GM18511 (cell line): ENCODE measurements at regions not wholly inside any gene's neighbourhood (a gene's known extent, or its start where the extent isn't known, plus 50 kb on each side); places are given as distances from the start of the nearest gene placed in this dataset.
"Not testable (repeated sequence)": the region's sequence is repeated elsewhere in the genome, so short reads cannot be mapped to it uniquely, and the experiment has no call there.

ENCODE experiments used
- ATAC-seq: cut with Tn5 transposase; IDR thresholded peaks from one replicate; pipeline ENCODE4 v1.9.1; 2021; ENCODE audit warnings: mild to moderate bottlenecking, moderate library complexity; ENCODE audit not compliant: unreplicated experiment

DNA sequence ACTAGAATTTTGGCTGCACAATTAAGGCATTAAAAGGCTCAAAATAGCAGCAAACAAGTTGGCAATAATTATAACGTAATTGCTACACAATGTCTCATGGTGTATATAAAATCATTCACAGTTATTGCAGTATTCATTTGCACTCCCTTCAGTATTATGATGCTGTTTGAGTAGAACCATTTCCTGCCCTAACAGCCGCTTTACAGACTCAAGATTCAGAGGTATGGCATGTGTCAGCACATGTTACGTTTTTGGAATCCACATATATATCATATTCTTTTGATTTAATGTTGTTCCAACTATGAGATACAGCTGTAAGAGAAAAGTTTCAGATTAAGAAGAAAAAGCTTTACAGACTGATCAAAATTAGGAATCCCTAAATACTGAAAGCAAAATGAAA, 56.3 kb upstream of the NCKAP5 start:
- ATAC-seq: no peak

DNA sequence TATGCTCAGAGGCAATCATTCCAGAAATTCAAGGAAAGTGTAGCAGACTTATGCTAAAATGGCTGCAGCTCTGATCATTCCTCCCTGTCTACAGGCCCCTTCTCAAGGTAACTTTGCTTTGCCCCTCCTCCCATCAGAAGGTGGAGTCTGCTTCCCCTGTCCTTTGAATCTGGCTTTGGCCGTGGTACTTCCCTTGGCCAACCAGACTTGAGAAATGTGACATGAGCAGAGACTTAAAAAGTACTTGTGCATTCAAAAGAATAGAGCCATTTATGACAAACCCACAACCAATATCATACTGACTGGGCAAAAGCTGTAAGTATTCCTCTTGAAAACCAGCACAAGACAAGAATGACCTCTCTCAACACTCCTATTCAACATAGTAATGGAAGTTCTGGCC, 59.5 kb upstream of the NCKAP5 start:
- no peak for ATAC-seq

DNA sequence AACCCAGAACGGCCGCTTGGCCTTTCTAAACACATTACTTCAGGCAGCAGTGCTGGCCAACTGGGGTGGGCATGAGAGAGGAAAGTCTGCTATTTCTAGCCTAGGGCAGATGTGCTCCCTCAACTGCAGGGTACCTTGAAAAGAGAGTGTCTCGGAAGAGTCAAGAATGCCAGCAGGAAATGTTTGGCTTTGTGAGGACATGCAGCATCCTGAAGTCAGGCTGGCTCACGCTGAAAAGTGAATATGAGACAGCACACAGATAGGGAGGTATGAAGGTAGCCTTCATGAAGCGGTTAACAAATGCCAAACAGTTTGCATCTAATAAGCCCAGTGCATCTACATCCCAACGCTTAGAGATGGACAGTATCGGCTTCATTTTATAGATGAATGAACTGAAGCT, 65.0 kb upstream of the NCKAP5 start:
- no peak for ATAC-seq

DNA sequence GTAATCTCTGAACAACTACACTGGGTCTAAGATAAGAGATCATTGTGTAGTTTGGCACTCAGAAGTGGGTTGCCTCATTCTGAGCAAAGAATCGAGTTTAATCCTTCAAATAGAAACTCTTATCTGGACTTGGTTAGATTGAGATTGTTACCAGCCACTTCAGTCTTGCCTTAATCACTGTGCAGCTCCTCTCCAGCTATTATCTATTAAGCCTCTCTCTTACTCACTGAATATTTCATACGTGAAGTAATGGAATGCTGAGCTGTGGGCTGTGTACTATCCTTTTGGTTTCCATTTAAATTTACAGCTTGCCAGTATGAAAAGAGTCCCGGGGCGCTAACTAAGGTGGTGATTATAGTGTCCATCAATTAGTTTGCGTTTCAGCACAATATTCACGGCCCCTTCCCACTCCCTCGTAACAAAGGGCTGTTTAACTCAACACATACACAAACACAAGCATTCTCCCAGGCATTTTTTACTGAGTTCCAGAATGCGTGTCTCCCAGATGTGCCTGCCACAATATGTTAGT, 65.7 kb upstream of the NCKAP5 start:
- ATAC-seq: no peak

DNA sequence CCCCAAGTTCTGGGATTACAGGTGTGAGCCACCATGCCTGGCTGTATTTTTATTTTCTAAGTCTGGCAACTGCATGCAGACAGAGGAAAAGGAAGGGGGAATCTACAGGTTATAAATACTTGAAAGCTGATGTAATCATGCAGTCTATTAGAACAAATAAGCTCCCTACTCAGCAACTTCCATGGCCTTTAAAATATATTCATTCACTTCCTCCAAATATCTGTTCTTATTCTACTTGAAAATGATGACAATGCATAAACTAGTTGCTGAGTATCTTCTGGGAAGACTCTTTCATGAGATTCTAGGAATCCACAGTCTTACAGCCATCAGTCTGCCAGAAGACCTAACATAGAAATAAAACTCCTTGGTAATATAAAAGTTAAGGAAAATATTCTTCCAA, 66.9 kb upstream of the NCKAP5 start:
- ATAC-seq: no peak

DNA sequence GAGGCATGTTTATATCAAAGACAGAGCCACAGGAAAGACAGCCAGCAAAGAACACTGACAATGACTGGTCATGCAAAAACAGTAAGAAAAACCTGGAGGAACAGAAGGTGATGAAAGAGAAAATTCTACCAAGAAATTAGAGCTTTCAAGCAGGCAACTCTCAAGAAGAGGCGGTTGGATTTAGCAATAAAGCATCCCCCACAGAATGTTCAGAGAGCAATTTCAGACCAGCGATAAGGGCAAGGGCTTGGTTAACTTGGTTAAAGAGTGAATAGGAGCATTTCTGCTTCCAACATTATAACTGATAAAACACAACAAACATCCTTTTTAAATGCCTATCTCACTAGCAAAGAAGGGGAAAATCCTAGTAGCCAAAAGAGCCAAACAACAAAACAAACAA, 68.0 kb upstream of the NCKAP5 start:
- no peak for ATAC-seq

DNA sequence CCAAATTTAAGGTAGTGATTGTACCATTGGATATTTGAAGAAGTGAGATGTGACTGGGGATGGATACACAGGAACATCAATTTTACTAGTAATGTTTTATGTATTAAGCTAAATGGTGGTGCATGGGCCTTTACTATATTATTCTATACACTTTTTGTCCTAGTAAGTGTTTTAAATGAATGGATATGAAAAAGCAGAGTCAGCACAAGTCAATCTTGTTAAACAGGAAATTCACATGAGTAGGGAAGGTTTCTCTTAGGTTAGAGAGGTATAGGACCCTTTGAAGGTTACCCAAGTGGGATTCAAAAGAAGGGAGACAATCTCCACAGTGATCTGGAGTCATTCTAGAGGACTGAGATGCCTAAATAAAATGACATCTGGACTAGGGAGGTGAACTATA, 71.8 kb upstream of the NCKAP5 start:
- ATAC-seq: no peak

DNA sequence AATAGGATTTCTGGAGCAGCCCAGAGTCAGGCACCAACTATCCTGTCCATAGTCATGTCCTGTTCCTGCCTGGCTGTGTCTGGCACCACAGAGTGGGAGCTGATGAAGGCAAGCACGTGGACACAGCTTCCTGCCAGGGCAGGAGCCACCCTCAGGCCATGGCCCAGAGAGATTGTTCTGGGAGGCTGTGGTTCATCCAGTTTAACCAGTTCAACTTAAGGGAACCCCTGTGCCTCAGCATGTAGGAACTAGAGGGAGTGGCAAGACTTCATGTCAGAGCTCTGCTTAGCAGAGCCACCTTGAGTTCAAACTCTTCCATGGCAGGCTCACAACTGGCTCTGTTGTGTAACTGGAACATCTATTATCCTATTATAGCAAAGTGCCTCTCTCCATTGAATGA, 73.2 kb upstream of the NCKAP5 start:
- no peak for ATAC-seq

DNA sequence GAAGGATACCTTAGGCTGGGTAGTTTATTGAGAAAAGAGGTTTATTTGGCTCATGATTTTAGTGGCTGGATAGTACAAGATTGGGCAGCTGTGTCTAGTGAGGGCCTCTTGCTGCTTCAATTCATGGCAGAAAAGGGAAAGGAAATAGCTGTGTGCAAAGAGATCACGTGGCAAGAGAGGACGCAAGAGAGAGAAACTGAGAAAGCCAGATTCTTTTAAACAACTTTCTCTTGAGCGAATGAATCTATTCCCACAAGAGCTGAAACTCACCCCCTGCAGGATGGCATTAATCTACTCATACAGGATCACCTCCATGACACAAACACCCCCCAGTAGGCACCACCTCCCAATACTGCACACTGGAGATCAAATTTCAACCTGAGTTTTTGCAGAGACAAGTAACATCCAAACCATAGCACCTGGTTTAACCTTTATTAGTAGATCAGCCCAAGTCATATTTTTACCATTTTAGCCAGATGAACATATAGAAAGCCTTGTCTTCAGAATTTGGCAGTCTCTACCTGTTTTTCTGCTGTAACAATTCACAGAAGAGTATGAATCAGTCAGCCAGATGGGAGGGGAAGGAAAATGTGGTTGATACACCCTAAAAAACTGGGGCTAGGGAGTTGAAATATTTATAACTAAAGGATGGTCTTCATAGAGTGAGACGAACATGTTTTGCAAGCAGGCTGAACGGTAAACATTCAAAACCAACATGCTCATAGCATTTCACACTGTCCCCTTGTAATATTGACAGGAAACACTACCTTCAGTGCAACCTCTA, 73.9 kb upstream of the NCKAP5 start:
- no peak for ATAC-seq

DNA sequence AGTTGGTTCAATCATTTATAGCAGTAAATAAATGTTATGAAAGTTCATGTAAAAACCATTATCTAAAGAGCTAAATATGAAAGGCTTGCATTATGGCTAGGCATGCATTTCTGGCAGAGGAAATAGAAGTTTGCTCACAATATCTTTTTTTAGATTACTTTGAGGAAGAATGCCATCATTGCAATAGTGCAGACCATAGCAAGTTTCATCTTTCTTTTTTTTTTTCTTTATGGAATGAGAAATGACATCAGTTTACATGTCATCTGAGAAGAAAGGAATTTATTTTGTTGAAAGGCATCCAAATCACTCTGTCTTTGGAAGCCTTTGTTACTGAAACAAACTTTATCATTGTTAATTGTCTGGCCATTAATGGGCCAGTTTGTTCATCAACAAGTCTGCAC, 74.5 kb upstream of the NCKAP5 start:
- no peak for ATAC-seq

DNA sequence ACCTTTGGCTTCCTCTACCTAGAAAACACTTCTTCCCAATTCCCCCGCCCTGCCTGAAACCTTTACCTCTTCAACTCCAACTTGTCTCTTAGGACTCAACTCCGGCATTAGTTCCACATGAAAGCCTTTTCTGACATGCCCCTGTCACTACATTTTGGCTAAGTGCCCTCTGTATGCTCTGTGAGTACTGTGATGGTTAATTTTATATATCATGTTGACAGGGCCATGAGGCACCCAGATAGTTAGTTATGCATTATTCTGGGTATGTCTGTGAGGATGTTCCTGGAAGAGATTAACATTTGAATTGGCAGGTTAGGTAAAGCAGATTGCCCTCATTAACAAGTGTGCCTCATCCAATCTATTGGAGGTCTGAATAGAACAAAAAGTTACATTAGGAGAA, 75.6 kb upstream of the NCKAP5 start:
- ATAC-seq: no peak

DNA sequence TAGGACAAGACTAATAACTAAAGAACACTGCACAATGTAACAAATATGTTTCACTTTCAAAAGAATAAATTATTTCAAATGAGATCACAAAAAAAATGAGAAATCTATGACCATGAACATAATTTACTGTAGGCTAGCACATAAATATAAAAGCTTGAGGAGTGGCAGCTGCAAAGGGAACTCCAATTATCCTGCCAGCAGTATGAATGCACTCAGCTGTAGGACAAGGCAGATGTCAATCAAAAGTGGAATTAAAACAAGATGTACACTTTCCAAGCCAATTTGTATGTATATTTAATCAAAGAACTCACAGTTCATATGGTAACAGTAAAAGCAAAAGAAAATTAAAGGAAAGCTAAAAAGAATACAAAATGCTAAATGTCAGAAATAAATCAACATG, 76.6 kb upstream of the NCKAP5 start:
- ATAC-seq: no peak

DNA sequence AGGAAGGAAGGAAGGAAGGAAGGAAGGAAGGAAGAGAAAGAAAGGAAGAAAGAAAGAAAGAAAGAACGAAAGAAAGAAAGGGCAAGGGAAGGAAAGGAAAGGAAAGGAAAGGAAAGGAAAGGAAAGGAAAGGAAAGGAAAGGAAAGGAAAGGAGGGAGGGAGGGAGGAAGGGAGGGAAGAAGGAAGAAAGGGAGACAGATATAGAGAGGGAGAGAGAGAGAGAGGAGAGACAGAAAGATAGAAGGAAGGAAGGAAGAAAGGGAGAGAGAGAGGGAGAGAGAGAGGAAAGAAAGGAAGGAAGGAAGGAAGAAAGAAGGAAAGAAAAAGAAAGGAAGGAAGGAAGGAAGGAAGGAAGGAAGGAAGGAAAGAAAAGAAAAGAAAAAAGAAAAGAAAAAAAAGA, 79.1 kb upstream of the NCKAP5 start:
- ATAC-seq: not testable (repeated sequence)

DNA sequence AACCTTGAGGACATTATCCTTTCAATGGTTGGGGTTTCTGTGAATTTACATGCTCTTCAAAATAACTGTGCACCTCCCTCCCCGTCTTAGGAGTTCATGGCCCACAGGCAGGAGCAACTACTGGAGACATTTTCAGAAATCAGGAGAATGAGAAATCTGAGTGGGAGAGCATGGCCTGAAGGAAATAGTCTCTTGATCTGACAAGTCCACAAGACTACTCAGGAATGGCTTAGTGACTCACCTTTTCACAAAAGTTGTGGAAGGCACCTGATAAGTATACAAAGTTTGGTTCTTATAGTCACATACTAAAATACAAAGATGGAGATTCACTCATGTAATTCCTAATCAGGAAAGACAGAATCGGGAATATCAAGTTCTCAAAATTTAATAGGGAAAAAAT, 83.6 kb upstream of the NCKAP5 start:
- no peak for ATAC-seq

DNA sequence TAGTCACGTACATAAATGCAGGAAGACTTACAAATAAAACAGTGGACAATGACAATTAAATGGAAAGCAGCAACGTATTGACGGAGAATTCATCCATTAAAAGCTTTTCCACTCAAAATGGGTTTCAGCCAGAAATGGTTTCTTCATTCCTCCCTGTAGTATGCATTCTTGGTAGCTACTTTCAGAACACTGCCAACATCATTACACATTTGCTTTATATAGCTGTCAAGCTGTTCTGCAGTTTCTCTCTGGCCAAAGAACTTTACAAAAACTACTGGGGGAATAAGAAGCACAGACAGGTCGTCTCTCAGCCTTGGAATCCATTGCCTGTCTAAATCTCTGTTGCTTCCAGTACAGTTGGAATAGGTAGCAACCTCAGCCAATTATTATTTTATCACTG, 84.1 kb upstream of the NCKAP5 start:
- ATAC-seq: no peak

DNA sequence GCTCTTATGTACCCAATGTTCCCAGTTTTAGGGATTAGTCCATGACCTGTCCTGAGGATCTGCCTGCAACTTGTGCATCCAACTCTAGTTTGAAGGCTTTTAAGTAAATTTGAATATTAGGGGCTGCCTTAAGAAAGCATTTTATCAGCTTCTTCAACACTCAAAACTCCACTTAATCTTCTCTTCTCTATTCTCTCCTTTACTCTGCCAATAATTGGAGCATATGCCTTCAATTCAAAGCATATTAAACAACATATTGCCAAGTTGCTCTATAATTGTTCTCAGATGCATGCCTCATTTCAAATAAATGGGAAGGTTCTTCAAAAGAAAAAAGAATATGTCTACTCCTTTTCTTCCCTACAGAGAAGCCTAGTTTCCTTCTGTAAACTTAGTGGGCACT, 84.8 kb upstream of the NCKAP5 start:
- no peak for ATAC-seq

DNA sequence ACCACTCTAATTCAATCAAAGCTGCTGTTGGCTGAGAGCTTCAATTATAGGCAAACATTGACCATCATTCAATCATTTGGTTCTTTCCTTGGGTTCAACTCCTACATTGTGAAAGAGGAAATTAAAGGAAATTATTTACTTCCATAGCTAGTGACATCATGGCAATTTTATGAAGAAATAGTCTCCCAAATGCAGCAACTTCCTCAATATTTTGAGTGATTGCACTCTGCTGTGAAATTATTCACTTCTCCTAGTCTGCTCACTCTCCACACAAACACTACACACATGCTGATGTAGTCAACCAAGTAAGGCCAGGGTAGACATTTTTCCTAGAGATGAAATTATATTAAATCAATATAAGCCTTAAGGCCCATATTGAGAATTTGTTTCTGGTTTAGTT, 86.7 kb upstream of the NCKAP5 start:
- ATAC-seq: no peak

DNA sequence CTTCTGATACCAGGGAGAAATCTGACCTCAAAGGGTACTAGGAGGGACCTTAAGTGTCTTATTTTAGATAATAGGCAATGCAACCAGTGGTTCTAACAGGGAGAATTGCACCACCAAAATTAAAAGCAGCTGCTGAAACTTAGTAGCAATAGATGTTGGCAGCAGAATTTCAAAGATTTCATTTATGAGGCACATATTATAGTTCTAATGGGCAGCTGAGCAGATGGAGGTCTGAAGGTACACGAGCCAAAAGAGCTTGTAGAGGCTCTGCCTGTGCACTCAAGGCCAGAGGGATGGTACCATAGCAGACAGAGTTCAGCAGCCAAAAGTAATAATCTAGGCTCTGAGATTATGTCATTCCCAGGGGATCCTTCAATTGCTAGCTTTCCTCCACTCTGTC, 87.3 kb upstream of the NCKAP5 start:
- no peak for ATAC-seq

DNA sequence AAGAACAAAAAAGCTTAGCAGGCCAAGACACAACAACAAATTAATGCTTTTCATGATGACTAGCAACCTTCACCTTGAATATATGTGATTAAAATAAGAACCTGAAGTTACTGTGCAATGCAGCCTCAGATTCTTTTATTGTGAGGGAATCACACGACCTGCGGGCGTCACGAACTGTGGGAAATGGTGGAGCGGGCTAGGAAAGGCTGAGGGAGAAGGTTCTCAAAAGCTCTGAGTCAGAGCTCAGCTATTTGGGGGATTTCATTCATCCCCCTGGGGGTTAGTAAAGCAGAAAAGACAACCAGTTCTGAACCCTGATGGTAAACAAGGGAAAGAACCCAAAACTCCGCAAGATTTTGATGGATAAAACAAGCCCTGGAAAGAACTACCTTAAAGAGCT, 89.3 kb upstream of the NCKAP5 start:
- no peak for ATAC-seq

DNA sequence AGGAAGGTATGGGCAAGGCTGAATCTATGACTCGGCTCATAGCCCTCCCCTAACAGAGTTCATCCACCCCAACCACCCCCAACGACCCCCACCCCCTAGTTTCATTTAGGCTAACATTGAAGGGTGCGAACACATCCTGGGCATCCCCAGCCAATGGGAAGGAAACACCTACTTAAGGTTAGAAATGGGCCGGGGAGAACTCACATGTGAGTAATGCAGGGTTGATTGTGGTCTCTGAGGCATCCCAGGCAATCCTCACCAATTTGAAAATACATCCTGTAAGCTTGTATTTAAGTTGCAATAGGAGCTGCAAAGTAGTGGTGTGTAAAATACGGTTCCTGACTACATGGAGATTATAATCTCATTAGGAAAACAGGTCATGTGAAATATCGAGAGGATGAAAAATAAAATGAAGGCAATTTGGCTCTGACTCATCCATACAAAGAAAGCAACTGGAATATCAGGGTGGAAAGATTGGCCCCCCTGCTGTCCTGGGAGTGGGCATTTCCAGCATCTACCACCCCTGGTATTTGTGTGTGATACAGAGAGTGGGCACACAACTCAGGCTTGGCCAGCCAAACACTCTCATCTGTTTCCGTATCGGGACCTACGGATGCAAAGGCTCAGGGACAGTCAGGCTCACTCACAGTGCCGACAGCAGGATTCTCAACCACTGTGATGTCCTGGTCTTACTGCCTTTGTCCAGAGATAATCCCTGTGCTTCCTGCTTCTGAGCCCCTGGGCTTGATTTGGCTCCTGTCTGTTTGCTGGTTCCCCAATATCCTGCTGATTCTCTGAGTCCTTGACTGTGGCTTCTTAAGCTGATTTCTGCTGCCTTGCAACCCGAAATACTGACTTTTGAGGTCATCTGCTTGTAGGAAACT, 90.0 kb upstream of the NCKAP5 start:
- ATAC-seq: no peak

DNA sequence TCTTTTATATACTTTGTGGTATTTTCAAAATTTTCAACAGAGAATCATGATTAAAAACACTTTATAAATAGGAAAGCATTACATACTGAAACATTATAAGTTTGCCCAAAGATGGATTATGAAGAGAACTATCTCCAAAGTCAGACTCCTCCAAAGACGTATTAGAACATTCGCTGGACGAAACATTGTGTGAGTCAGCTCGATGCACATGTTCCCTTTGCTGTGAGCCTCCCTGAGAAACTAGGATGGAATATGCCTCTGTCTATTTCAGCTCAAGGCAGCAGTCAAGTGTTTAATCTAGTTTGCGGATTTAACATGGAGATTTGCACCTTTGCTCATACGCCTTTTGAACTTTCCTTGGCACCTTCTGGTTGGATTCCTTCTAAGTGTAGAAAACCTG, 92.2 kb upstream of the NCKAP5 start:
- no peak for ATAC-seq

DNA sequence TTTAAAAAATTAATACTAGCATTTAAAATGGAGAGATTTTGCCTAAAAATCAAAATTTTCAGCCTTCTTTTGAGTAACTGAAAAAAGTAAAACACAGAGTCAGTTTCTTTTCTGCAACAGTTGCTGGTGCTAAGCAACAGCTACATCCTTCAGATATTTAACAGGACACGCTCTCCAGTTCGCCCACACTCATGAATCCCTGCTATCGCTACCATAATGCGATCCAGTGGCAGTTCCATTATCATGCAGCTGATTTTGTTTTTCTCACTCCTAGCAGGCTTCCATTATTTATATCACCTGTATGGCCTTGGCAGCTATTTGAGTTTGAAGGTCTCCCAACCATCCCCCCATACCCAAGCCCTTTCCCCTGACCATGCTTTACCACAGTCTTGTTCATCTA, 93.1 kb upstream of the NCKAP5 start:
- ATAC-seq: no peak
